Muscle layer of colon (tissue), 2 donors: ENCODE measurements at regions not wholly inside any gene's neighbourhood (a gene's known extent, or its start where the extent isn't known, plus 50 kb on each side); places are given as distances from the start of the nearest gene placed in this dataset.

Experiments used
- H3K27ac ChIP-seq: one replicate; pipeline ENCODE4 v1.7.0; 2013; ENCODE audit warnings: low read depth, mild to moderate bottlenecking, low read length, moderate library complexity
- H3K27me3 ChIP-seq, 2 donors: one replicate each; pipeline ENCODE4 v1.7.0; 2013; ENCODE audit warnings: low read length in 2 of 2, mild to moderate bottlenecking in 2 of 2; ENCODE audit not compliant: insufficient read depth in 2 of 2, control insufficient read depth in 1 of 2
- H3K36me3 ChIP-seq: one replicate; pipeline ENCODE4 v1.7.0; 2013; ENCODE audit warnings: mild to moderate bottlenecking, low read length; ENCODE audit not compliant: insufficient read depth
- H3K4me1 ChIP-seq: one replicate; pipeline ENCODE4 v1.7.0; 2013; ENCODE audit warnings: mild to moderate bottlenecking, low read length; ENCODE audit not compliant: insufficient read depth
- H3K4me3 ChIP-seq, 2 donors: one replicate each; pipeline ENCODE4 v1.7.0; 2013; ENCODE audit warnings: low read length in 2 of 2, low read depth in 1 of 2, mild to moderate bottlenecking in 1 of 2, moderate library complexity in 1 of 2
- H3K9ac ChIP-seq: one replicate; pipeline ENCODE4 v1.7.0; 2013; ENCODE audit warnings: low read length
- H3K9me3 ChIP-seq: one replicate; pipeline ENCODE4 v1.7.0; 2013; ENCODE audit warnings: mild to moderate bottlenecking, low read length
- donor health status: abdominal sarcoma.
- donor health status: Adenocarcinoma of cecum.

DNA sequence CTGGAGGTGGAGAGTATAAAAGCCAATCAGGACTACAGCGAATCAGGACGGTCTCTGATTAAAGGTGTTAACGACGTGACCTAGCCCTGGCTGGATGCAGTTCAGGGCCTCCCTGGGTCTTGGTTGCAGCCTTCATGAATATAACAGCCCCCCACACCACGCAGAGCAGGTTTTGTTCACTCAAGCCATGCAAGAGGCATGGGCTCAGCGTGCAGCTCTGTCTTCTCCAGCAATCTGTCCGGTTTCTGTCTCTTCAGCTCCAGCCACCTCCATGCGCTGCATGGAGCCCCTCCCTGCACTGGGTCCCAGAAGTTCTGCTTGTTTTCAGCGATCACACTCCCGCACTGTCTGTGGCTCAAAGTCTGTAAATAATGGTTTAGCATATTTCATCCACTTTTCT, 57.1 kb upstream of the CHRNA7 start:
- Histone ChIP-seq H3K9me3 (no peaks in the 10 kb centered on the region), H3K4me3 (no peak overlapping the region), H3K27me3 (peaks cover 0 to 18% of the 10 kb centered on the region in 2 donors), H3K9ac (no peak overlapping the region), H3K27ac (no peak overlapping the region), H3K4me1 (no peaks in the 10 kb centered on the region), H3K36me3 (no peaks in the 10 kb centered on the region)

DNA sequence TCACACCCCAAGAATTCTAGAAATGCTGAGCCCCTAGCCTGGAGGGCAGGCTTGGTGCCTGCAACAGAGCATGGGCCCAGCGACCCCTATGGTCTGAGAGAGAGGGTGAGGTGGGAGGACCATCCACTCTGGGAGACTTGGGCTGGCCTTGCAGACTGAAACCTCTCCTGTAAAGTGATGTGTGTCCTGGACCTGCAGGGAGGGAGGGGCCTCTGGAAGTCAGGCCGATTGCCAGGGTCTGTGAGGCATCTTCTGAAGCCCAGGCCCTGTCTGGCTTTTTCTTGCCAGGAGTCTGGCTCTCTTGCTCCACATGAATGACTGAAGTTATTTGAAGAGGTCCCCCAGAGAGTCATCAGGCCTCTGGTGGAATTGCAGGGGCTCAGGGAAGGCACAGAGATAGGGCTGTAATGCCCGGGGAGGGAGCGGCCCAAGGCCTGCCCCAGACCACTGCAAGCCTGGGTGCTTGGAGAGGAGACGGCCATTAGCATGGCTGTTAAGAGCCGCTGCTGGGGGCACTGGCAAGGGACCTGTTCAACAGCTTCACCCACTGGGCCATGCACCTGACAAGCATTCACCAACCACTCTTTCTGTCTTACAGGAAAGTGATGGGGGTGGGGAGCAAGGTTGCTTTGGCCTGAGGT, 56.0 kb upstream of the CHRNA7 start:
- Histone ChIP-seq H3K9me3 (no peaks in the 10 kb centered on the region), H3K36me3 (no peaks in the 10 kb centered on the region), H3K27me3 (peaks cover 0 to 24% of the 10 kb centered on the region in 2 donors), H3K4me1 (no peaks in the 10 kb centered on the region), H3K27ac (no peak overlapping the region), H3K4me3 (no peak overlapping the region), H3K9ac (no peak overlapping the region)

DNA sequence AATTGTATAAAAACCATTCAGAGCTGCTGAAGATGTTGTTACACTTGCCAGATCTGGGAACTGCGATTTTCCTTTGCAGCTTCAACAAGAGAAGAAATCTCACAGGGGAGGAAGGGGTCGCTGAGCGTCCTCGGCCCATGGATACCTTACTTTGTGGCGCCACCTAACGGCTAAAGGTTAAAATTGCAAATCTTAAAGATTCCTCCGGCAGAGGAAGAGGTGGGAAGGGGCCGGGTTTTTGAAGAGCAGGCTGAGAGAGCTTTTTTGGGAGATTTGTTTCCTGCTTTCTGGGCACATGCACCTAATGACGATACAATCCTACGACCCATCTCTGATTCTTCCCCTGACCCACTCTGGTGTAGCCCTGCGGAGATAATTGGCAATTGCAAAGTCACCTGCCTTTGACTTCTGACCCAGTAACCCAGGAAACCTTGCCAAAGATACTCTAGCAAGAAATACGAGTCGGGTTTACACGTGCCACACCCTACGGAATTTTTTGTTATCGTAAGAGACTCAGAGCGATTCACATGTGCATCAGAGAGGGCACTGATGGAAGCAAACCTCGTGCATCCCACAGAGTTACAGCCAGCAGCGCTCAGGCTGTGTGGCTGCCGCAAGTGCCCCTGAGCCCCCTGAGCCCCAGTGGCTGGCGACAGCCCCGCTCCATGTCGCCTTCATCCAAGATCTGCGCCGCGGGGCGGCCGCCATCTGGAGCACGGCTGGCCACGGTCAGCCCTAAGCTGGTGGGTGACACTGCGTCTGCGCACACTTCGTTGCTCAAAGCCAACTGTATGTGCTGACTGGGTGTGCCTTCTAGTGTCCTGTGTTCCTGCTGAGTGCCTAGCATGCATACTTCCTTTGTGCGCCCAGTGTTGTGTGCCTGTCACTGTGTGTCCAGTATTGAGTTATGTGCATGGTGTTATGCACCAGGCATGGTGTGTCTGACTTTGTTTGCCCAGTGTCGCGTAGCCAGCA, 55.2 kb upstream of the CHRNA7 start:
- Histone ChIP-seq H3K27me3 (peaks cover 0 to 24% of the 10 kb centered on the region in 2 donors), H3K27ac (no peak overlapping the region), H3K9ac (no peak overlapping the region), H3K4me3 (no peak overlapping the region), H3K9me3 (no peaks in the 10 kb centered on the region), H3K36me3 (no peaks in the 10 kb centered on the region), H3K4me1 (no peaks in the 10 kb centered on the region)

GRCh38 chr15:31975830-31976229, 54.5 kb upstream of the CHRNA7 start:
- H3K9ac ChIP-seq: no peak overlapping the region
- H3K9me3 ChIP-seq: no peaks in the 10 kb centered on the region
- no peak overlapping the region for H3K27ac ChIP-seq
- H3K4me3 ChIP-seq: no peak overlapping the region
- peaks cover 0 to 24% of the 10 kb centered on the region in 2 donors for H3K27me3 ChIP-seq
- no peaks in the 10 kb centered on the region for H3K4me1 ChIP-seq
- H3K36me3 ChIP-seq: no peaks in the 10 kb centered on the region

DNA sequence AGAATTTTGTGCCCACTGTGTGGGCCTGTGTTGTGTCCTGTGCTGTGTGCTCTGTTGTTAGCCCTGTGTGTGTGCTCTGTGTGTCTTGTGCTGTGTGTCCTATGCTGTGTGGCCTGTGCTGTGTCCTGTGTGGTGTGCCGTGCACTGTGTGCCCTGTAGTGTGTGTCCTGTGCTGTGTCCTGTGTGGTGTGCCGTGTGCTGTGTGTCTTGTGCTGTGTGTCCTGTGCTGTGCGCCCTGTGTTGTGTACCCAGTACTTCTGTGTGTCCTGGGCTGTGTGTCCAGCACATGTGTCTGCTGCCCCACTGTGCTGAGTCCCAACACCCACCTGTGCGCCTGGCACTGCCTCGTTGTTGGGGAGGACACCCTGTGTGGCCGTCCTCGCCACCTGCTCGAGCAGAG, 53.2 kb upstream of the CHRNA7 start:
- H3K36me3 ChIP-seq: no peaks in the 10 kb centered on the region
- no peaks in the 10 kb centered on the region for H3K4me1 ChIP-seq
- no peaks in the 10 kb centered on the region for H3K9me3 ChIP-seq
- peaks cover 0 to 24% of the 10 kb centered on the region in 2 donors for H3K27me3 ChIP-seq
- H3K4me3 ChIP-seq: no peak overlapping the region
- no peak overlapping the region for H3K9ac ChIP-seq
- H3K27ac ChIP-seq: no peak overlapping the region

- Histone ChIP-seq H3K27me3 (peaks cover 0 to 24% of the 10 kb centered on the region in 2 donors), H3K27ac (no peak overlapping the region), H3K36me3 (no peaks in the 10 kb centered on the region), H3K4me3 (no peak overlapping the region), H3K9me3 (no peaks in the 10 kb centered on the region), H3K4me1 (no peaks in the 10 kb centered on the region), H3K9ac (no peak overlapping the region)
These were observed 52.3 kb upstream of the CHRNA7 start for GRCh38 chr15:31977812-31978661.
